Muscle of arm (tissue), 1 donor: ENCODE measurements at regions not wholly inside any gene's neighbourhood (a gene's known extent, or its start where the extent isn't known, plus 50 kb on each side); places are given as distances from the start of the nearest gene placed in this dataset.

Source experiments
- DNase-seq: peaks from one replicate; pipeline ENCODE4 v3.0.0-alpha.2; 2013

- DNase-seq, result peak; percentile 34
These were observed 323.3 kb downstream of the RPS6KC1 start for GRCh38 chr1:213374369-213374768.

GRCh38 chr1:213375002-213375401 is 324.0 kb downstream of the RPS6KC1 start:
- no peak for DNase-seq

DNA sequence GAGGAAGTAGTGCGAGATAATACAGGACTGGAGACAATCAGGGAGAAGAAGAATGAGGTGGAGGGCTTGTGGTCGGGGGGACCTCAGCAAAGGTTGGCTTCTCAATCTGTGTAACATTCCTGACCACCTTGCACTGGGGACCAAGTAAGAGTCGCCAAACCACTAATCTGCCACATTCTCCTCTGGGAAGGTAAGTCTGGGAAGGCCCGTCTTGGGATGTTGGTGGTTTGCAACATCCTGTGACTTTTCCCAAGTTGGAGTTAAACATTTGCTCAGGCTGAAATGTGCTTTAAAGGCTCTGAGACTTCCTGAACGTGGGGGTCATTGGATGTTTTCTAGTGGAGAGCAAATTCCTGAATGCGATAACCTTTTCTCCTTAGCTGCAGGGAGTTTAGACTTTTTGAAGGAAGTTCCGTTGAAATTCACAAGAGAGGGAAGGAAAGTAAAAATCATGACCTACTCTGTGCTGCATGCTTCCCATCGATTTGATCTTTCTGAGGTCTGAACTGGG is 325.9 kb downstream of the RPS6KC1 start:
- no peak for DNase-seq

GRCh38 chr1:213380865-213381264 is 329.8 kb downstream of the RPS6KC1 start:
- DNase-seq, result no peak

GRCh38 chr1:213381572-213382084 is 330.6 kb downstream of the RPS6KC1 start:
- peak; percentile 20 for DNase-seq

DNA sequence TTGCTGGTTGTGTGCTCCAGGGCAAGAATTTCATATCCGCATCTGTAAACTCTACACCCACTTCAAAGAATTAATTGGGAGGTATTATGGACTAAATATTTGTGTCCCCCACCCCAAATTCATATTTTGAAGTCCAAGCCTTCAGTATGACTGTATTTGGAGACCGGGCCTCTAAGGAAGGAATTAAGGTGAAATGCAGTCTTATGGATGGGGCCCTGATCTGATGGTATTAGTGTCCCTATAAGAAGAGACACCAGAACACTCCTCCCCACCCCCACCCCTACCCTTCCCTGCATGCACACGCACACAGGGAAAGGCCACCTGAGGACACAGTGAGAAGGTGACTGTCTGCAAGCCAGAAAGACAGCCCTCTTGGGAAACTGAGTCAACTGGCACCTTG is 332.4 kb downstream of the RPS6KC1 start:
- no peak for DNase-seq

- no peak for DNase-seq
These were observed 334.2 kb downstream of the RPS6KC1 start for GRCh38 chr1:213385201-213385600.

DNA sequence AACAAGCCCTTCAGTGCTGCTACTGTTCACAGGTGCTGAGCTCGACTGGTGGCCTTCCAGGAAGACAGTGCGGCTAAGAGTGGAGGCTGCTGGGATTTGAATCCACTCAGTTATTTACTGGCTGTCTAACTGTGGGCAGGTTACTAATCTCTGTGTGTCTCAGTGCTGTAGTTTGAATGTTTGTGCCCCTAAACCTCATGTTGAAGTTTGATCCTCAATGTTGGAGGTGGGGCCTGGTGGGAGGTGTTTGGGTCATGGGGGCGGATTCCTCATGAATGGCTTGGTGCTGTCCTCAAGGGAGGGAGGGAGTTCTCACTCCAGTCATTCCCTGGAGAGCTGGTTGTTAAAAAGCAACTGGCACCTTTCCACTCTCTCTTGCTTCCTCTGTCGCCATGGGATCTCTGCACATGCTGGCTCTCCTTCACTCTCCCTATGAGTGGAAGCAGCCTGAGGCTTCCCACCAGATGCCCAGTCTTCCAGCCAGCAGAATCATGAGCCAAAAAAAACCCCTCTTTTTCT is 334.8 kb downstream of the RPS6KC1 start:
- no peak for DNase-seq

DNA sequence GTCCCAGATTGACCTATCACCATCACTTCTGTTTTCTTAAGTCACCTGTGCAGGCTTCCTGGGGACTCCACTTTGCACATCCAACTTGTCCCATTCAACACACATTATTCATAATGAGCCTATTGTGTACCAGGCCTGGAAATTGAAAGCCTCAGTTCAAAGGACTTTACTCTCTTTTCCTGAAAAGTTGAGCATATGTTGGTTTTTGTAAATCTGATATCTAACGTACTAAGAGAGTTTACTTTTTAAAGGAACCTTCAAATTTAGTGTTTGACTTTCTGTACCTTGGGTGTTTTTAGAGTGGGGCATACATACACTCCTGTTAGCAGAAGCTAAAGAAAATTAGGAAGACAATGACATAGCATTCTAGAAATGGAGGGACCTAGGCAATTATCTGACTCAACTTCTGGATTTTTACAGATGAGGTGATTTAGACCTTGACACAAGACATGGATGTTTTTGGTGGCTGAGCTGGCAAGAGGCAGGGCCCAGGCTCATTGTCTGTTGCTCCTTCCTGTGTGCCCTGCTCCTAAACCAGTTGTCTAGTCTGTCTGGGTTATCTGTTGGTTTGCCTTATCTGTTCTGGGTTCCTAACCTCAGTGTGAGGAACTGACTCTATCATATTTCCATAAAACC is 336.5 kb downstream of the RPS6KC1 start:
- DNase-seq, result no peak

- DNase-seq, result no peak
These were observed 337.2 kb downstream of the RPS6KC1 start for GRCh38 chr1:213388199-213388598.

DNA sequence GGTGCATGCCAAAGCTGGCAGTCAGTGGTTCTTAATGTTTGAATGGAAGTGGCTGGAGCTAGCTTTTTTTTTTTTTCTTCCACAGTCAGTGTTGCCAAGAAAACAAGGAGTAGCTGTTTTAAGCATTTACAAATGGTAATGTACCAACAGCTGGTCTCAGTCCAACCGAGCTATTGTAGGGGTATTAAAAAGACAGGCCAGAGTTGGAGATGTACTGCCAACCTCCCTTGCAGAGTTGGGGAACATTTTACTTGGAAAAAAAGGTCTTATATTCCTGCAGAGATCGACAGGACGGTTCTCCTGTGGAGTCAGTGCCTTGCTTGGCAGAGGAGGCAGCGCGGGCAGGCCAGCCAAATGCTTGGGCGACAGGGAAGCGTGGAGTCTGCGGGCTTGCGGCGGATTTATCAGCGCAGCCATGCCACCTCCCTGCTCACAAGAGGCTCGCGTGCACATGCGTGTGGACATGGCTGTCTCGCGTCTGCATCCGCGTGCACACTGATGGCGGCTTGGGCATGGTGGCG is 338.1 kb downstream of the RPS6KC1 start:
- DNase-seq, result no peak

DNA sequence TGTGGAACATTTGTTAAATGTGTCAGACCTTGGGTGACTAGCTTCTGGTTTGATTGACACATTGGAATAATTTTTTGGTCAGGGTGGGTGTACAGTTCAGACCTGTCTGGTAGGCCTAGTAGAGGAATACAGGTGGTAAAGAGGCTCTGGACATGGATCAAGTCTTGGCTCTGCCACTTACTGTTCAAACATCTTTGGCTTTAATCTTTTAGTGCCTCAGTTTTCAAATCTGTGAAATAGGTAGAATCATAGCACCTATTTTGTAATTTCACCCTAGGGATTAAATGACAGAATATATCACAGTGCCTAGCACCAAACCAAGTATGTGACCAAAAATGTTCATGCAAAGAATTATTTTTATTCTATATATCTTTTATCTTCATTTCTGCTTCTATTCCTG is 340.4 kb downstream of the RPS6KC1 start:
- no peak for DNase-seq

DNA sequence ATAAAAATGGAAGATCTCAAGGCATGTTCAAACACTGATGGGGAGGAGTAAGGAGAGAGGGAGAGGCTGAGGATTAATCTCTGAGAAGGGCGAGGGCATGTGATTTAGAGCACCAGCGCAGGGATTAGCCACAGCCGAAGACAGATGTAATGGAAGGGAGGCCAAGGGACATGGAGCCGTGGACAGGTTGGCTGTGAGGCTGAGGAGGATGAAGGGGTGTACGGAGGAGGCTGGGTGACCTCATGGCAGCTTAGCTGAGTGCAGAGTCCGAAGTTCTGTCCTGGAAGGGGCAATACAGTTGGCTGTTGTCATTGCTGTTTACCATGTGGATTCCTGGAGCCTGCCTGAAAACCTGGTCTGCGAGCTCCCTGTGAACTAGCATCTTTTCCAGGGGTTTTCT is 342.8 kb downstream of the RPS6KC1 start:
- no peak for DNase-seq

GRCh38 chr1:213394837-213395236 is 343.8 kb downstream of the RPS6KC1 start:
- DNase-seq, result no peak

- no peak for DNase-seq
These were observed 346.6 kb downstream of the RPS6KC1 start for GRCh38 chr1:213397638-213398037.

- no peak for DNase-seq
These were observed 348.7 kb downstream of the RPS6KC1 start for GRCh38 chr1:213399695-213400094.

DNA sequence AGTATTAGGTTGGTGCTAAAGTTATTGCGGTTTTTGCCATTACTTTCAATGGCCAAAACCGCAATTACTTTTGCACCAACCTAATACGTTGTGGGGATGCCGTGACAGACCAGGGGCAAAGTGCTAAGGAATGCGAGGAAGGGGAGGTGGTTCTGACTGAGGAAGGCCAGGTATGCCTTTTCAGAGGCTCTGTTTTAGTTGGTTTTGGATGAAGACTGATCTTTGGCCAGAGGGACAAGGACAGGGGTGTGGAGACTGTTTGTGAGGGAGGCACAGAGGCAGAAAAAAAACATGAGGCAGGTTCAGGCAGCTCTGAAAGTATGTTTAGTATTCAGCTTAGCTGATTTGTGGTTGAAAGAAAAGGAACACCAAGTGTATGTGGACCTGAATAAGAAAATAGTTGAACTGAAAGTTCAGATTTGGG is 358.2 kb downstream of the RPS6KC1 start:
- DNase-seq, result no peak

DNA sequence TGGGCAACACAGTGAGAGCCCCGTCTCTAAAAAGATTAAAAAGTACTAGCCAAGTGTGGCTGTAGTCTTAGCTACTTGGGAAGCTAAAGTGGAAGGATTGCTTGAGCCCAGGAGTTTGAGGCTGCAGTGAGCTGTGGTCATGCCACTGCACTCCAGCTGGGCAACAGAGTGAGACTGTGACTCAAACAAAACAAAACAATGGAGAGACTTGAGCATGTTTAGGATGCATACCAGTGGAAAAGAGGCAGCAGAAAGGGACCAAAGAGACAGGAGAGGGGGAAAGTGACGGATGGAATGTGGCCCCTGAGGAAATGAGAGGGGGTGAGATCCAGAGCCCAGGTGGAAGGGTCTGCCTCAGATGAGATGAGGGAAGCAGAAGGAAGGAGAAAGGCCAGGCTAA is 358.9 kb downstream of the RPS6KC1 start:
- DNase-seq, result no peak

GRCh38 chr1:213414346-213414745 is 363.3 kb downstream of the RPS6KC1 start:
- DNase-seq, result no peak

- DNase-seq, result no peak
These were observed 363.9 kb downstream of the RPS6KC1 start for GRCh38 chr1:213414911-213415310.

DNA sequence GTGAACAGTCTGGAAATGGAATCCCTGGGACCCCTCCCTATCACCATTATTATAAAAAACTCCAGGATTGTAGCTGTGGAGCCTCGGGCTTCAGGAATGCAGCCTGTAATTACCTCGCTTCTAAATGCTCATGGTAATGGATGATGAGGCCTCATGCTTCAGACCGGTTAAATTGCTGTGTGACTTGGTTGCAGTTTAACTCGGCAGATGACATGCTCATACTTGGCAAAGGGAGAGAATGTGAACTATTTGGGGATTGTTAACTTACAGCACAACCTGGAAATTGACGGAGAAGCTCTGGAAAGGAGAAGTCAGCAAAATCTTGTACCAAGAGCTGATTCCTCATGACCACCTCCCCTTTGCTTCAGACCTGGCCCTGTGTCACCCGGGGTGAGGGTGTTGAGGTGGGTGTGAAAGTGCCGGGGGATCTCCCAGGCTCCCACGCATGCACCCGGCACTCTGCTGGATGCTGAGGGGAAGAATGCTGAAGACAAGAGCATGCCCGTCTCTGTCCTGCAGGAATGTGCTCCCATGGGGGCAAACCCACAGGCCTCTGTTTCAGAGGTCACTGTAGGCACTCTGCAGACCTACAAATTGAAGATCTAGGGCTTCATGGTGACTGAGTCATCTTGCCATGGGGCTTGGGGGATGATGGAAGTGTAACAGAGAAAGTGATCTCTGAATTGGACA is 364.8 kb downstream of the RPS6KC1 start:
- DNase-seq, result no peak

DNA sequence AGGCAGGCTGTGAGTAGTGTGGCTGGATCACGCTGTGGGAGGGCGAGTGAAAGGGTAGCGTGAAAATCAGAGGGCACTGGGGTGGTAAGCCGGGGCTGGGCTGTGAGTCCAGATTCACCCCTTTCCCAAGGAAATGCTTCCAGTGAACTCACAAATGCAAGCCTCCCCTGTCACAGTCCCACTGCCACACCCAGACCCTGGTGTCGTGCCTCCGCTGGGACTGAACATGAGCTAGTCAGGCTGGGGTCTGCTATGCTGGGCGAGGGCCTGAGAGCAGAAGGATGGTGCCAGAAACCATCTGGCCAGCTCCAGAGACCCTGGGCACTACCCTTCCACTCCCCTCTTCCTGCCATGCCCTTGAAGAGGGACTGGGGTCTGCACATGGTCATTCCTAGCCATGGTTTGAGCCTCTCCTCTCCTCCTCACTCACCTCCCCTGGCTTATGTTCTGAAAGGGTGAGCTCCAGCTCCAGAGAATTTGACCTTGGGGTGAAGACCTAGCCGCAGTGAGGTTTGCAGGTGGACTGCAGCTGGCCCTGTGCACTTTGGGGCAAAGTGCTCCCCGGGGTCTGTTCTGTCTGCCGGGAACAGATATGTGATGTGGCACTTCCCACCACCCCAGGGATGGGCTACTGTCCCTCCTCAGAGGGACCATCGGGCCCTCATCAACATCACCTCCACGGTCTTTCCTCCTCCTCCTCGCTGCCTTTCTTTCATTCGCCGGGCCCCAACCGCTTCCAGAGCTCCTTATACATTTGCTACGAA is 365.6 kb downstream of the RPS6KC1 start:
- no peak for DNase-seq
